ENCODE measurements at regions not wholly inside any gene's neighbourhood (a gene's known extent, or its start where the extent isn't known, plus 50 kb on each side); places are given as distances from the start of the nearest gene placed in this dataset.
A peak's percentile ranks its signal among the peaks of the same experiment; 100 is the strongest.

DNA sequence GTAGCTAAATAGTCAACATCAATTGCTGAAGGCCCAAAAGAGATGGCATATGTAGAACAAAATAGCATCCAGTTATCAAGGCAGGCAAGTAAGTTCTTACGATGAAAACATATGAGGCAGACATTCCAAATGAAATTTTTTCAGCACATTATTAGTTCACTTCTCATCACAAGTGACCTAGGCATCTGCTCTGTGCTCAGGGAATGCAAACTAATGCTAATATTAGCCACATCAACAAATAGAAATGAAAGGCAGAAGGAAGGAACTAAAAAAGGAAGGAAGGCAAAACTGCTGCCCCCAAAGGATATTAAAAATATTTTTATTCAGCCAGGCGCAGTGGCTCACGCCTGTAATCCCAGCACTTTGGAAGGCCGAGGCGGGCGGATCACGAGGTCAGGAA is 51.2 kb upstream of the ROCK1 start:
- no peak for DNase-seq

DNA sequence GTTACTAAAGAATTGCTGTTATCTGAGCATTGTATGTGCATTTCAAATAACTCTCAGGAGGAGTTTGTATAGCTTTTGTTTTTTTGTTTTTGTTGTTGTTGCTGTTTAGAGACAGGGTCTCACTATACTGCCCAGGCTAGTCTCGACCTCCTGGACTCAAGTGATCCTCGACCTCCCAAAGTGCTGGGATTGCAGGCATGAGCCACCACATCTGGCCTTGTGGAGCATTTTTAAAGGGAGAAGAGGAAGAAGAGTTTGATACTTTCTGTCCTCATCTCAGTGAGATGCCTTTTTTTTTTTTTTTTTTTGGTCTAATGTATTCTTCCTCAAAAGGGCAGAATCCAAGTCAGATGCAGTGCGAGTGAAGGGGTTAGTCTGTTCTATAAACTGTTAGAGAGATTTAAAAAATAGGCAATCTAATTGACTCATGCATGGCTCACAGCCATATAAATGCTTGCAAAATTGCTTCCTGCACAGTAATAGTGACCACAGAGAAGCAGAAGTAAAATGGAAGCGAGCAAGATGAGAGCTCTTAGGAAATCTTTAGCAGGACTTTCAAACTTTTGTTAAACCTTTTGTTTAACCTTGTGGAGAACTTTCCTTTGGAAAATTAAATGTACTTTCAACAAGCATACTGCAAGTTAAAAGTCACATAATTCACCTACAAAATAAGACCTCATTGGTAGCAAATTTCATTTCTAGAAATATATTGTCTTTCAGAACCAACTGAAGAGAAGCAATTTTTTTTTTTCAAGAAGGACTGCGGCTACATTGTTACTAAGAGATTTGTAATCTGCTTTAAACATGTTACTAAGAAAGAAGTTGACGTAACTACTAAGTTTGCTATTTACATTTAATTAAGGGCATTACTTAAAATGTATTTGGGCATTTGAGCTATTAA is 52.3 kb upstream of the ROCK1 start:
- no peak for DNase-seq

DNA sequence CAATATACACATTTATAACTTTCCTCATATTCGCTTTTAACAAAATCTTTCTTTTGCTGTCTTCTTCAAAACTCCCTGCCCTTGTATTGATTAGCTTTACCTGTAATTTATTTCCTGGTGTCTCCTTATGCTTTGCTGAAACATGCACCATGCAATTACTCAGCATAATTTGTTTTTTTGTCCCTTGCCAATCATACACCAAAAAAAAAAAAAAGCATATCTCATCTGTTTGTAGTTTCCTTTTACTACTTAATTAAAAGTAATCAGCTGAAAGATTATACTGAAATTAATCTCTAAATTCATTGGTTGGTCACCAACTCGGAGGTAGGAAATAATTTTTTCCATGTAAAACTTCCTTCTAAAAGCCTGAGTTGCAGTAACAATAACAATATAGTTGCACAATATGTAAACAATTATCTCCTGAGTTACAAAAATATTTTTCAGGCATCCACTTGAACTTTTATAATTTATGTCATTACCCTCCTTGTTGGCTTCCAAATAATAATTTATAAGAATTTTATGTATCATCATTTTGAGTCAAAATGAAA is 53.0 kb upstream of the ROCK1 start:
- DNase-seq: no peak

DNA sequence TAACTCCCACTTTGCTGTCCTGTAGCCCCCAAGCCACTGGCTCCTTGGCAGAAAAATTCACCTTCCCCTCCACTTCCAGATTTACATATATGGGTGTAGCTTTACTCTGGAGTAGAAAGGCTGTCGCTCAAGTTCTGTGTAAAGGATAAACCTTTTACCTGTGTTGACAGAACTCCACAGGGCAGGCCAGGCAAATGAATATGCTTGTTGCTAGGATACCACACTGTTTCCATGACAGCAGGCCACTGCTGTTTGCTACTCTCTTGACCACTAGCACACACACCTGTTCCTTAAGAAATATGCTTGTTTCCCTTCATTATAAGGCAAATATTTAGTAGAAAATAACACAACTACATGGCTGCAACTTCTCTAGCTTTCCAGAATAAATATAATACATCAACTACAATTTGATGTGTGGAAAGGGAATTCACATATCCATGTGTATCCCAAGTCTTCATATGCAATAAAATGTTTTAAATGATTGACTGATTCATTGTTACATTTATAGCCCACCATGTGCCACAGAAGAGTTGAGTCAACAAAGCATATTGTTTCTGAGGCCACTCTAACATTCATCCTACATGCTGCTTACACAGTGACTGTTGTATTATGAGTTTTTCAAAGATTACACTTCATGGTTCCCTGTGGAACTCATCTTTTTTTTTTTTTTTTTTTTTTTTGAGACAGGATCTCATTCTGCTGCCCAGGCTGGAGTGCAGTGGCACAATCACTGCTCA is 56.2 kb upstream of the ROCK1 start:
- peak; percentile 97 for DNase-seq

DNA sequence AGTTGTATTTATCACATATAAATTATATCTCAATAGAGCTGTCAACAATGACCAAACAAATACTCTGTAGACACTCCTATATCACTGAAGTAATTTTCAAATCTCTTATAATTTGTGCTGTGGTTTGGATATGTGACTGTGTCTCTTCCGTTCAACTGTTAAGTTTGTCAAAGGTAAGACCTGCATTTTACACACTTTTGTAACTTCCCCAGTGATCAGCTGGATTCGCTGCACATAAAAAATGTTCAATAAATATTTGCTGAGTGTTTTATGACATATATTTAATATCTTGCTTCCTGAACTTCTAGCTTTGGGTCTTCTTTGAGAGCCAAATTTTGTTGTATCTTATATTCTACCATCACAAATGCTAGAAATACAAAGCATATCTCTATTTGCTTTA is 57.3 kb upstream of the ROCK1 start:
- DNase-seq: no peak

DNA sequence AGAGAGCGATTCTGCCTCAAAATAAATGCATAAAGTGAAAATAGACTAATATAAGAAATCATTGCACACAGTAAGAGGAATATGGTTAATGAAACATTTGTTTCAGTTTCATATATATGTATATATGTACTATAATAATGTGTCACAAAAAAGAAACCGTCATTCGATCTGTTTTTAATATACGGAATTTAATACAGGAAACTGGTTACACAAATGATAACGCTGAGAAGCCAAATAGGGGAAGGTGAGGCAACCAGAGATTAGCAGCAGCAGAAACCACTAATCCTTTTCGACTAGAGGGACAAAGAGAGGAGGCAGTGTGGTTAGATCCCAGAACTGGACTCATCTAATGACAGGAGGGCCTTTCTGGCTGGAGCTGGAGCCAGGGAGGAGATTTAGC is 64.2 kb upstream of the GREB1L start:
- DNase-seq: no peak

DNA sequence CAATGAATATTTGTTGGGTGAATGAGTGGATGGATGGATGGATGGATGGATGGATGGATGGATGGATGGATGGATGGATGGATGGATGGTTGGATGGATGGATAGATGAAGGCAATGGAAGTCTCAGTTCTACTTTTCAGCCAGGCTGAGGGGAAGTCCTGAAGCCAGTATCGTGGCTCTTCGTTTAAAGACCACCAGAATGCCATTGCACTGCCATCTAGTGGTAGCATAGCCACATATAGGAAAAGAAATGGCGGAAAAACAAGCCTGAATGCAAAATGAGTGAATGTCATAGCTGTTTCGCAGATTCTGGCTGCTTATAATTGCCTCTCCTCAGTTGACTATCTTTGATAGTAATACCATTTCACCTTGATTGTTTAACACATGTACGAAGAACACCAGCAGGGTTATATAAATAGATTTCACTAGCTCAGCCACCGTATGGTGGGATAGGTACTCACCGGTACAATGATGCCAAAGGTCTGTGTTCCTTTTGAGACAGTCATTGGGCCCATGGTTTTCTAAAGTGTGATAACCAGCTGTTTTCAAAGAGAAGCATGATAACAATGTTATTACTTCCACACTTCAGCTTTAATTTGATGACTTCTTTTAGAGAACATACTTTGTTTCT is 62.3 kb upstream of the GREB1L start:
- DNase-seq: peak; percentile 73

DNA sequence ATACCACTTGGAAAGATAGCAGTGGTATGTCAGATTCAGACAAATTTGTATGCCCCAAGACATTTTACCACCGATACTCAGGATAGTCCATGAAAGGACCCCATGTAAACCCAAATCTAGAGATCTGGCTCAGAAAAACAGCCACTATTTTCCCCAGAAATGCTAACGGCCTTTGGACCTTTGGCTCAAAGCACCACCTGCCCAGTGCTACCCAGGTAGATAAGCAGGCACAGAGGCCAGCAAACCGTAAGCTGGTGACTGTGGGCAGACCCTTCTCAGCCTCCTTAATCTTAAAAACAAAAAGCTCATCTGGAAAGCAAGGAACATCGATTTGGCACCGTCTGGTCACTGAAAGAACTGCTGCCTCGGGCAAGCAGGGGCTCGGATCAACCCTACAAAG is 61.4 kb upstream of the GREB1L start:
- no peak for DNase-seq

DNA sequence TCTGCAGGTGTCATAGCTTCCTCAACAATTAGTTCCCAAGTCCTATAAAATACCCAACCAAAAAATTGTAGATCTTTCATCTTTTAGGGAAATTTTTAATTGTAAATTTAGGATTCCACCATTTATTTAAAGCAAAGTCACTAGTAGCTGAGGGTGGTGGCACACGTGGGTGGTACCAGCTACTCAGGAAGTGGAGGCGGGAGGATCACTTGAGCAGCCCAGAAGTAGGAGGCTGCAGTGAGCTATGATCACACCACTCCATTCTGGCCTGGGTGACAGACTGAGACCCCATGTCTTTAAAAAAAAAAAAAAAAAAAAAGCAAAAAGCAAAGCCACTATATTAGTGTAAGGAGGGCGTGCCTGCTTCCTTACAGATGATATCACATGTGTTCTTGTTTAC is 60.3 kb upstream of the GREB1L start:
- DNase-seq: no peak

DNA sequence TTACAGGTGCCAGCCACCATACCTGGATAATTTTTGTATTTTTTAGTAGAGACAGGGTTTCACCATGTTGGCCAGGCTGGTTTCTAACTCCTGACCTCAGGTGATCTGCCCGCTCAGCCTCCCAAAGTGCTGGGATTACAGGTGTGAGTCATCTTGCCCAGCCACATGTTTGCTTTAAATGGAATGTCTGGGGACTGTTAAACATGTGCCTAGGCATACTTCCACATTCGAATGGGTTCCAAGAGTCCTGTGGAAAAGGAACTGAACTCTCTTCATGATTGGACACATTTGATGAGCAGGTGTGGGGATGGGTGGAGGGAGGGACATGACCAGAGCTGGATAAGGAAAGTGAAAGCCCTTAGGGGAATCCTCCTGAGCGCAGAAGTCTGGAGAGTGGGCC is 58.4 kb upstream of the GREB1L start:
- no peak for DNase-seq

DNA sequence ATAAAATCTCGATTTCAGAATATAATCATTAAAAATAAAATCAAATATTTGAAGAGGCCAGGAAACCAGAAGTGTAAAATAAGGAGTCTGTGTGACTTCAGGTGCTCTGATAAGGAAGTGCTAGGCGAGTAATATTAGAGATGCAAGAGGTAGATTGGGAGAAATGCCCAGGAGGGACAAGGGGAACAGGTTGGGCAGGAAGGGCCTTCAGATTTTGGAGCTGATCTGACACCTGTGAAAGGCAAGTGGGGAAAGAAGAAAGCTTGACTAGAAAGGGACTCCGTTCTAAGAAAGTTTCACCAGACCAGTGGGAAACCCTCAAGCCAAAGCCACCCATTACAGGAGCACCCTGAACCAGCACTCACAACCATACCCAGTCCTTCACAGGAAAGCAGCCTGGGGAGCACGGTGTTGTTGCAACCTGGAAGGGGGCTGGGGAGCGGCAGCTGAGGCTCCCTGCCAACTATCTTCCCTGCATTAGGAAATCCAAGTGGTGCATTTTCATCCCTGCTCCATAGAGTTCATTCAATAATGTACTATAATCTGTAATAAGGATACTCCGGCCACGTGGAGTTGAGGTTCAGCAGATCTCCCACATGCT is 57.5 kb upstream of the GREB1L start:
- DNase-seq: no peak

DNA sequence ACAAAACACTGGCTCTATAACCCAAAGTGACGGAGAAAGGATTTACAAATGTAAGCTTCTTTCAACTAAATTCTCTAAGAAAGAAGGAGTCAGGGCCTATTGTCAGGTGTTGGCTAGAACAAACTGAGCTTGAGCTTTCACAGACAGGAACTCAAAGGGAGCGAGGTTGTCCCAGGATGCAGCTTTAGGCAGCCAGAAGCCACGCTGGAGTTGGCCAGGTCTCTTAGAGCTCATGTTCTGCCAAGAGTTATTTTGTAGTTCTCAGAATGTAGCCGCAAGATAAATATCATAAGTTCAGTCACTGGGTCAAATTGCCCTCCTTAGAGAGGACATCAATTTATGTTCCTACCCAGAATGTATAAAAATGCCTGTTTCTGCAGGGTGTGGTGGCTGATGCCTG is 54.1 kb upstream of the GREB1L start:
- DNase-seq: no peak

DNA sequence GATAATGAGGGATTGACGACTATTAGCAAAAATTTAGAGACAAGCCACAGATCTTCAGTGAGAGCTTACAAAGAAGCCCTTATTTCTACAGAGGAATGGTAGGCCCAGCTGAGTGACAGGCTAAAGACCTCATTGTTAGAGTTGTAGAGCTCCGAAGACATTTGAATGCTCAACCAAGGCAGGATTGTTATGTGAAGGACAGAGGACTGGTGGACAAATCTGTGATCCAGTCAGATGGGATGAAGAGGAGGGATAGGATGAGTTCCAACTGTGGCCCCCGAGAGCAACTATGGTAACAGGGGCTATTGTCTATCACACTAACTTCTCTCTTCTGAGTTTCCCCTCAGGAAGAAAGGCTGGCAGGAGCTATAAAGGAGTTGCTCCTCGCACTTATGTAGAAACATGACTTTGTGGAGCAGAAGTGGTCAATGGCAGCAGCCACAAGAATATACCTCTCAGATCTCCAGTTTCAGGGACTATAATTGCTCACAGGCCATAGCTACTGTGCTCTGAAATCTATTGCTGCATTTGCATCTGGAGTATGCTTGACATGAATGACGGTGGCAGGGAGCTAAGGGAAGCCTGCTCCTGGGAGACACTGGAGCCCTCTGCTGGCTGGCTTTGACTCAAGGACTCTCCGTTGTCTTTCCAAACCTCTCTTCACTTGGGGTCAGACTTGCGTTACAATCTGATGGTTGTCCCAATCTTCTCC is 50.3 kb upstream of the GREB1L start:
- peak; percentile 38 for DNase-seq

Measured in NCI-H1105 treated with DMSO at 0.1 percent for 48 hours (cell line).